CD4-positive, CD25-positive, alpha-beta regulatory T cell (primary cell): ENCODE measurements at regions not wholly inside any gene's neighbourhood (a gene's known extent, or its start where the extent isn't known, plus 50 kb on each side); places are given as distances from the start of the nearest gene placed in this dataset.
A peak's percentile ranks its signal among the peaks of the same experiment; 100 is the strongest.
"Not testable (repeated sequence)": the region's sequence is repeated elsewhere in the genome, so short reads cannot be mapped to it uniquely, and the experiment has no call there.

Source experiments
- ATAC-seq, 2 donors: fragments of 150-1000 bp; cut with Tn5 transposase; one replicate each; pipeline ENCODE4 v1.10.0; 2021; ENCODE audit warnings: low read depth in 2 of 2, moderate number of reproducible peaks in 2 of 2, moderate library complexity in 1 of 2
- DNase-seq, 3 donors: peaks; one replicate each; pipeline versions ENCODE4 v3.0.0 to v3.0.0-alpha.2; 2012 to 2022; ENCODE audit warnings: mixed read lengths in 1 of 3
- H3K27ac ChIP-seq: one replicate; pipeline ENCODE4 v1.7.0; 2013; ENCODE audit warnings: mild to moderate bottlenecking, low read length; ENCODE audit not compliant: insufficient read depth, poor library complexity, severe bottlenecking
- H3K27me3 ChIP-seq: one replicate; pipeline ENCODE4 v1.7.0; 2013; ENCODE audit warnings: low read length; ENCODE audit not compliant: control insufficient read depth, insufficient read depth
- H3K36me3 ChIP-seq: one replicate; pipeline ENCODE4 v1.7.0; 2013; ENCODE audit warnings: mild to moderate bottlenecking, low read length, moderate library complexity; ENCODE audit not compliant: control insufficient read depth, insufficient read depth
- H3K4me1 ChIP-seq: 2 replicates; pipeline ENCODE4 v1.7.0; 2013; ENCODE audit warnings: mild to moderate bottlenecking, low read length; ENCODE audit not compliant: insufficient read depth, control insufficient read depth, poor library complexity, severe bottlenecking
- H3K4me3 ChIP-seq: one replicate; pipeline ENCODE4 v1.7.0; 2013; ENCODE audit warnings: low read depth, mild to moderate bottlenecking, low read length, moderate library complexity
- H3K9me3 ChIP-seq, 2 experiments: 1 replicate in 1 of 2; 2 replicates in 1 of 2; pipeline ENCODE4 v1.7.0; 2013; ENCODE audit warnings: low read length in 2 of 2, mild to moderate bottlenecking in 1 of 2, moderate library complexity in 1 of 2; ENCODE audit not compliant: control insufficient read depth in 2 of 2
- H3K27ac Mint-ChIP-seq, 3 donors: one replicate each; pipeline ENCODE4 v1.8.0; 2020 to 2022; ENCODE audit warnings: mild to moderate bottlenecking in 3 of 3, mixed read lengths in 3 of 3, moderate library complexity in 2 of 3
- H3K27me3 Mint-ChIP-seq: one replicate; pipeline ENCODE4 v1.8.0; 2022; ENCODE audit warnings: mild to moderate bottlenecking, mixed read lengths
- H3K36me3 Mint-ChIP-seq: one replicate; pipeline ENCODE4 v1.8.0; 2020; ENCODE audit warnings: mixed read lengths
- H3K4me1 Mint-ChIP-seq, 4 donors: one replicate each; pipeline ENCODE4 v1.8.0; 2020 to 2022; ENCODE audit warnings: mixed read lengths in 4 of 4, mild to moderate bottlenecking in 1 of 4
- H3K4me3 Mint-ChIP-seq, 4 donors: one replicate each; pipeline ENCODE4 v1.8.0; 2020 to 2022; ENCODE audit warnings: mild to moderate bottlenecking in 4 of 4, mixed read lengths in 4 of 4, moderate library complexity in 3 of 4
- H3K9me3 Mint-ChIP-seq, 7 donors: one replicate each; pipeline ENCODE4 v1.8.0; 2020 to 2022; ENCODE audit warnings: mixed read lengths in 7 of 7, mild to moderate bottlenecking in 3 of 7, moderate library complexity in 2 of 7

GRCh38 chr21:17128132-17128531 is 384.7 kb upstream of the CXADR start:
- H3K9me3 ChIP-seq: peaks cover 0 to 4% of the 10 kb centered on the region in 2 experiments
- no peak for DNase-seq
- no peaks in the 10 kb centered on the region for H3K4me1 ChIP-seq
- no peaks in the 10 kb centered on the region for H3K36me3 Mint-ChIP-seq
- no peaks in the 10 kb centered on the region for H3K36me3 ChIP-seq
- H3K27me3 Mint-ChIP-seq: no peaks in the 10 kb centered on the region
- ATAC-seq: no peak
- H3K9me3 Mint-ChIP-seq: peaks cover 0 to 18% (median 3%) of the 10 kb centered on the region in 7 donors
- H3K4me1 Mint-ChIP-seq: no peaks in the 10 kb centered on the region
- no peak overlapping the region for H3K27ac ChIP-seq
- H3K4me3 ChIP-seq: no peak overlapping the region
- no peaks in the 10 kb centered on the region for H3K27me3 ChIP-seq
- H3K27ac Mint-ChIP-seq: no peak overlapping the region
- H3K4me3 Mint-ChIP-seq: no peak overlapping the region

- H3K4me1 ChIP-seq, DNase-seq, H3K27me3 Mint-ChIP-seq, H3K36me3 Mint-ChIP-seq, H3K27me3 ChIP-seq, H3K4me1 Mint-ChIP-seq, H3K36me3 ChIP-seq, ATAC-seq, H3K9me3 ChIP-seq, H3K27ac ChIP-seq: not testable (repeated sequence)
- peak overlapping the region in 1 of 3 donors; percentile 58 for H3K27ac Mint-ChIP-seq
- H3K9me3 Mint-ChIP-seq: peaks cover 0 to 12% (median 3%) of the 10 kb centered on the region in 7 donors
- H3K4me3 Mint-ChIP-seq: peak overlapping the region; percentile 66 to 77 (median 73)
- peak overlapping the region; percentile 73 for H3K4me3 ChIP-seq
Measured at GRCh38 chr21:17139159-17139558, 373.7 kb upstream of the CXADR start.

GRCh38 chr21:17139696-17140095 is 373.1 kb upstream of the CXADR start:
- Mint-ChIP-seq H3K27me3 (no peaks in the 10 kb centered on the region), H3K4me1 (peaks cover 0 to 6% (median 0%) of the 10 kb centered on the region in 4 donors), H3K9me3 (peaks cover 0 to 12% (median 5%) of the 10 kb centered on the region in 7 donors), H3K4me3 (peak overlapping the region; percentile 66 to 89 (median 74)), H3K27ac (peak overlapping the region; percentile 23 to 58 (median 53)), H3K36me3 (no peaks in the 10 kb centered on the region)
- no peaks in the 10 kb centered on the region for H3K27me3 ChIP-seq
- H3K4me3 ChIP-seq: peak overlapping the region; percentile 73
- DNase-seq: peak in 1 of 3 donors; percentile 21
- no peaks in the 10 kb centered on the region for H3K9me3 ChIP-seq
- H3K27ac ChIP-seq: no peak overlapping the region
- no peaks in the 10 kb centered on the region for H3K36me3 ChIP-seq
- ATAC-seq: no peak
- H3K4me1 ChIP-seq: no peaks in the 10 kb centered on the region

- H3K4me3 Mint-ChIP-seq: no peak overlapping the region
- ATAC-seq: no peak
Measured at GRCh38 chr21:17146426-17146825, 366.4 kb upstream of the CXADR start.

GRCh38 chr21:17159697-17160096 is 353.1 kb upstream of the CXADR start:
- H3K27me3 Mint-ChIP-seq: no peaks in the 10 kb centered on the region
- no peaks in the 10 kb centered on the region for H3K4me1 Mint-ChIP-seq
- Histone ChIP-seq H3K27me3 (no peaks in the 10 kb centered on the region), H3K4me1 (no peaks in the 10 kb centered on the region), H3K36me3 (no peaks in the 10 kb centered on the region), H3K27ac (no peak overlapping the region), H3K9me3 (peaks cover 0 to 3% of the 10 kb centered on the region in 2 experiments), H3K4me3 (no peak overlapping the region)
- no peaks in the 10 kb centered on the region for H3K36me3 Mint-ChIP-seq
- DNase-seq: no peak
- H3K9me3 Mint-ChIP-seq: peaks cover 0 to 22% (median 4%) of the 10 kb centered on the region in 7 donors
- ATAC-seq: no peak
- H3K27ac Mint-ChIP-seq: no peak overlapping the region
- no peak overlapping the region for H3K4me3 Mint-ChIP-seq

More at GRCh38 chr21:17146426-17146825, 366.4 kb upstream of the CXADR start:
- Histone ChIP-seq H3K9me3 (no peaks in the 10 kb centered on the region), H3K27ac (no peak overlapping the region), H3K27me3 (no peaks in the 10 kb centered on the region), H3K36me3 (no peaks in the 10 kb centered on the region), H3K4me1 (no peaks in the 10 kb centered on the region), H3K4me3 (no peak overlapping the region)
- no peaks in the 10 kb centered on the region for H3K27me3 Mint-ChIP-seq
- peaks cover 4 to 24% (median 8%) of the 10 kb centered on the region in 7 donors for H3K9me3 Mint-ChIP-seq
- no peaks in the 10 kb centered on the region for H3K4me1 Mint-ChIP-seq
- H3K27ac Mint-ChIP-seq: no peak overlapping the region
- no peak for DNase-seq
- H3K36me3 Mint-ChIP-seq: no peaks in the 10 kb centered on the region

GRCh38 chr21:17185674-17186073 is 327.2 kb upstream of the CXADR start:
- peaks cover 4 to 24% (median 7%) of the 10 kb centered on the region in 7 donors for H3K9me3 Mint-ChIP-seq
- ATAC-seq (no peak), DNase-seq (no peak)
- Histone ChIP-seq H3K27ac (no peak overlapping the region), H3K27me3 (no peaks in the 10 kb centered on the region), H3K9me3 (no peaks in the 10 kb centered on the region), H3K36me3 (no peaks in the 10 kb centered on the region), H3K4me1 (no peaks in the 10 kb centered on the region), H3K4me3 (no peak overlapping the region)
- no peaks in the 10 kb centered on the region for H3K4me1 Mint-ChIP-seq
- no peaks in the 10 kb centered on the region for H3K27me3 Mint-ChIP-seq
- no peaks in the 10 kb centered on the region for H3K36me3 Mint-ChIP-seq
- H3K27ac Mint-ChIP-seq: no peak overlapping the region
- H3K4me3 Mint-ChIP-seq: no peak overlapping the region

GRCh38 chr21:17189963-17190362 is 322.9 kb upstream of the CXADR start:
- Histone ChIP-seq H3K27ac (no peak overlapping the region), H3K27me3 (no peaks in the 10 kb centered on the region), H3K36me3 (no peaks in the 10 kb centered on the region), H3K4me1 (no peaks in the 10 kb centered on the region), H3K9me3 (peaks cover 0 to 7% of the 10 kb centered on the region in 2 experiments), H3K4me3 (no peak overlapping the region)
- Mint-ChIP-seq H3K27ac (no peak overlapping the region), H3K4me3 (no peak overlapping the region), H3K27me3 (no peaks in the 10 kb centered on the region), H3K4me1 (no peaks in the 10 kb centered on the region), H3K9me3 (peaks cover 4 to 31% (median 8%) of the 10 kb centered on the region in 7 donors), H3K36me3 (no peaks in the 10 kb centered on the region)
- DNase-seq: no peak
- no peak for ATAC-seq

- peaks cover 0 to 7% of the 10 kb centered on the region in 2 experiments for H3K9me3 ChIP-seq
- Mint-ChIP-seq H3K4me3 (no peak overlapping the region), H3K36me3 (no peaks in the 10 kb centered on the region), H3K9me3 (peaks cover 5 to 34% (median 8%) of the 10 kb centered on the region in 7 donors), H3K4me1 (no peaks in the 10 kb centered on the region), H3K27ac (no peak overlapping the region), H3K27me3 (no peaks in the 10 kb centered on the region)
- H3K27me3 ChIP-seq: no peaks in the 10 kb centered on the region
- no peak overlapping the region for H3K4me3 ChIP-seq
- no peak for ATAC-seq
- H3K4me1 ChIP-seq: no peaks in the 10 kb centered on the region
- H3K36me3 ChIP-seq: no peaks in the 10 kb centered on the region
- no peak for DNase-seq
- H3K27ac ChIP-seq: no peak overlapping the region
Measured at GRCh38 chr21:17191346-17191993, 321.4 kb upstream of the CXADR start.
